ENCODE measurements at regions not wholly inside any gene's neighbourhood (a gene's known extent, or its start where the extent isn't known, plus 50 kb on each side); places are given as distances from the start of the nearest gene placed in this dataset.
"Not testable (repeated sequence)": the region's sequence is repeated elsewhere in the genome, so short reads cannot be mapped to it uniquely, and the experiment has no call there.

DNA sequence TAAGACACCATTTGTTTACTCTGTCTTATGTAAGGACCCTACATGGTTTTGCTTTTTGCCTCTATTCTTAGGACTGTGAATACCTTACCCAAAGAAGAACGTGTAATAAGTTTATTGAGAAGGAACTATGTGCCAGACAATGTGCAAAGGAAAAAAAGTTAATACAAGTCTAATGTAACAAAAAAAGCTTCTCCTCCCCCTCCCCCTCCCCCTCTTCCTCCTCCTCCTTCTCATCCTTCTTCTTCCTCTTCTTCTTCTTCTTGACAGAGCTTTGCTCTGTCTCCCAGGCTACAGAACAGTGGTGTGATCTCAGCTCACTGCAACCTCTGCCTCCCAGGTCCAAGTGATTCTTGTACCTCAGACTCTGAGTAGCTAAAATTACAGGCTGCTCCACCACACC, 50.9 kb upstream of the MITF start:
- TF ChIP-seq, protein P1, sequence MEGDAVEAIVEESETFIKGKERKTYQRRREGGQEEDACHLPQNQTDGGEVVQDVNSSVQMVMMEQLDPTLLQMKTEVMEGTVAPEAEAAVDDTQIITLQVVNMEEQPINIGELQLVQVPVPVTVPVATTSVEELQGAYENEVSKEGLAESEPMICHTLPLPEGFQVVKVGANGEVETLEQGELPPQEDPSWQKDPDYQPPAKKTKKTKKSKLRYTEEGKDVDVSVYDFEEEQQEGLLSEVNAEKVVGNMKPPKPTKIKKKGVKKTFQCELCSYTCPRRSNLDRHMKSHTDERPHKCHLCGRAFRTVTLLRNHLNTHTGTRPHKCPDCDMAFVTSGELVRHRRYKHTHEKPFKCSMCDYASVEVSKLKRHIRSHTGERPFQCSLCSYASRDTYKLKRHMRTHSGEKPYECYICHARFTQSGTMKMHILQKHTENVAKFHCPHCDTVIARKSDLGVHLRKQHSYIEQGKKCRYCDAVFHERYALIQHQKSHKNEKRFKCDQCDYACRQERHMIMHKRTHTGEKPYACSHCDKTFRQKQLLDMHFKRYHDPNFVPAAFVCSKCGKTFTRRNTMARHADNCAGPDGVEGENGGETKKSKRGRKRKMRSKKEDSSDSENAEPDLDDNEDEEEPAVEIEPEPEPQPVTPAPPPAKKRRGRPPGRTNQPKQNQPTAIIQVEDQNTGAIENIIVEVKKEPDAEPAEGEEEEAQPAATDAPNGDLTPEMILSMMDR (IDR thresholded peaks at IDR 0.05; ENCODE audit: control extremely low read depth, extremely low read depth, low read depth, missing control alignments): no peak
- DNase-seq (ENCODE audit: extremely low spot score): no peak
- ChIA-PET CTCF (interaction anchor here (1.0 to 1.1 kb wide), 2 partner anchors 9 to 16 kb away, joined by 3 to 4 read pairs; no protein-coding TSS in a partner anchor), POLR2A (no interaction called here)

DNA sequence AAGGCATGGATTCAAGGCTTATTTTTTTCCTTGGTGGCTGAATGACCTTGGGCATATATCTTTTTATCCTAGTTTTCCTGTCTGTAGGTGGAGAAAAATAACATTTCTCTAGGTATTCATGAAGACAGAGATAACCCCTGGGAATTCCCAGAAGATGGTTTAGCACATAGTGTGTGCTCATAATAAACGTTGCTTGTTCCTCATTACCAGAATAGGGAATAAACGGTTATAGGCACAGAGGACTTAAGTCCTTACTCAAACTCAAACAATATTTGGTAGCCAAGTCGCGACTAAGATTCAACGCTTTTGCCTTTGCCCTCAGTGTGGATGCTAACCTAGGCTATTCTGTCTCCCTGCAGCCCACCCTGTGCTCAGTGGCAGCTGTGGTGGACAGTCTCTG, 51.6 kb upstream of the MITF start:
- DNase-seq (ENCODE audit: extremely low spot score): no peak
- TF ChIP-seq, protein P1 (IDR thresholded peaks at IDR 0.05; ENCODE audit: control extremely low read depth, extremely low read depth, low read depth, missing control alignments): no peak
- POLR2A ChIA-PET: no interaction called here
- CTCF ChIA-PET: interaction anchor here (1.0 kb wide), 2 partner anchors 10 to 15 kb away, joined by 4 read pairs; no protein-coding TSS in a partner anchor

DNA sequence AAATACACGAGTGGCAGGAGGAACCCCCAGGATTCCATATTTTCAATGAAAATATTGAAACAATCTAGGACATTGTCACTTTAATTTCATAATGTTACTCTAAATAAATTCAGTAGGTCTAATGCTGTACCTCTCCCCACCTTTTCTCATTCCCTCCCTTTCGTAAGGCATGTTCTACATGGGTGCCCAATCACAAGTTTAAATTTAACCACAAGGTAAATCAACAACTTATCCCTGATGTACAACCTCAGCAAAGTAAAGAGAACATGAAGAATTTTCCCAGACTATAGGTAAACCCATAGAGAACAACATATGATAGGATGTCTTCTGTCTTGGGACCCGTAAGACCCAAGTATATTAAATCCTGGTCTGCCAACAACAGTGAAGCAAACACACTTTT, 53.2 kb upstream of the MITF start:
- ChIA-PET CTCF (no interaction called here), POLR2A (no interaction called here)
- TF ChIP-seq, protein P1 (IDR thresholded peaks at IDR 0.05; ENCODE audit: control extremely low read depth, extremely low read depth, low read depth, missing control alignments): no peak
- no peak for DNase-seq (ENCODE audit: extremely low spot score)

DNA sequence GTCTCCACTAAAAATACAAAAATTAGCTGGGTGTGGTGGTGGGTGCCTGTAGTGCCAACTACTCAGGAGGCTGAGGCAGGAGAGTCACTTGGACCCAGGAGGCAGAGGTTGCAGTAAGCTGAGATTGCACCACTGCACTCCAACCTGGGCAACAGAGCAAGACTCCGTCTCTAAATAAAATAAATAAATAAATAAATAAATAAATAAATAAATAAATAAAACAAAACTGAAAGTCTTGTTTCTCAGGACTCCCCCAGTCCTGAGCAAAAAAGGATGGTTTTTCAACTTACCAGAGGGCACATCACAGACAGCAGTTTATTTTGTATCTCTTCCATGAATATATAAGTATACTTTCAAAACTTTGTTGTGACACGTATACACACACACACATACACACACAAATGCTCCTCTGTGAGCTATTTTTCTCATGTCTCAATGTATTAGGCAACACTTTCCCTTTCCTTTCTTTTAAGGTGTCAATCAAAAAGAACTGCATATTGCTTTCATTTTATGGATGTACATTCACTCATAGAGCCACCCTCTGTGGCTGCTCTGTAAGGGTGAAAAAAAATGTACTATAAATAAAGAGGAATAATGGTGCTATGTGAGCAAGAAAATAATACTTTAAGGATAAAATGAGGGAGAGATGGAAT, 54.8 kb upstream of the MITF start:
- ChIA-PET CTCF (no interaction called here), POLR2A (no interaction called here)
- DNase-seq (ENCODE audit: extremely low spot score): no peak
- TF ChIP-seq, protein P1 (IDR thresholded peaks at IDR 0.05; ENCODE audit: control extremely low read depth, extremely low read depth, low read depth, missing control alignments): no peak

DNA sequence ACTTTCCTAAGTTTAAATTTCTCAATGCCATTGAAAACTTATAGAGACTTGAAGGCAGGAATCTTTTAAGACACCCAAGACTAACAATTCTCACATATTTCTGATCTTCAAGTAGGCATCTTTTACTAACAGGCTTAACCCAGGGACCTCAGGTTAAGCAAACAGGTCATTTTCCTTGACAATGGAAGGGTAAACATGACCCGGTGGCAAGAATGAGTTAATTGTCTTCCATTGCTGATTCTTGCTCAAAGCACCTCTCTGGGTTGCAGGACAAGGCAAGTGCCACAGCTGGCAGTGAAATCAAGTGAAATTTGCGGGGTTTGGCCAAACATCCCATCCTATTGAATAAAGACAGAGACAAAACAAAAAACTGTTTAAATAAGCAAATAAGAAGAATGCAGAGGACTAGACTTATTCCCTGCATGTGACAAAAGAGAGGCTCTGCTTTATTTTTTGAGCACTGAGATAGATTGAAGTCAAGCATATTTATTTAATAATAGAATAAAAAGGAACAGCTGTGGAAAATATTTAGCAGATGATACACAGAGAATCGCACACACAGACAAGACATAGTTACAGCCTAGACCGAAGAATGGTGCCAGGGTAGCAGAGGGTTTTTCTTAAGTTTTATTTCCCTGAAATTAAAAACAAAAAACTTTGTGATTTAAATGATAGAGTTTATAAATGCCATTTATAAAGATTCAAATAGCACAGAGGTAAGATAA, 56.0 kb upstream of the MITF start:
- POLR2A ChIA-PET: no interaction called here
- no peak for DNase-seq (ENCODE audit: extremely low spot score)
- TF ChIP-seq, protein P1 (IDR thresholded peaks at IDR 0.05; ENCODE audit: control extremely low read depth, extremely low read depth, low read depth, missing control alignments): no peak
- CTCF ChIA-PET: interaction anchor here (1.5 kb wide), 1 partner anchor 11 kb away, joined by 5 read pairs; no protein-coding TSS in a partner anchor

DNA sequence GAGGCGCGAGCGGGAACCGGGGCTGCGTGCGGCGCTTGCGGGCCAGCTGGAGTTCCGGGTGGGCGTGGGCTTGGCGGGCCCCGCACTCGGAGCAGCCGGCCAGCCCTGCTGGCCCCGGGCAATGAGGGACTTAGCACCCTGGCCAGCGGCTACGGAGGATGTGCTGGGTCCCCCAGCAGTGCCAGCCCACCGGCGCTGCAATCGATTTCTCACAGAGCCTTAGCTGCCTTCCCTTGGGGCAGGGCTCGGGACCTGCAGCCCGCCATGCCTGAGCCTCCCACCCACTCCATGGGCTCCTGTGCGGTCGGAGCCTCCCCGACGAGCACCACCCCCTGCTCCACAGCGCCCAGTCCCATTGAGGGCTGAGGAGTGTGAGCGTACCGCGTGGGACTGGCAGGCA, 61.8 kb upstream of the MITF start:
- CTCF ChIA-PET; DNase-seq (ENCODE audit: extremely low spot score); POLR2A ChIA-PET: not testable (repeated sequence)

Data from GM10248 (cell line).